SHP77 (cell line): ENCODE measurements at regions not wholly inside any gene's neighbourhood (a gene's known extent, or its start where the extent isn't known, plus 50 kb on each side); places are given as distances from the start of the nearest gene placed in this dataset.

ENCODE experiments used
- DNase-seq, 2 experiments: peaks; one replicate each; lab custom pipeline; 2025; lab: John Stamatoyannopoulos, UW

DNA sequence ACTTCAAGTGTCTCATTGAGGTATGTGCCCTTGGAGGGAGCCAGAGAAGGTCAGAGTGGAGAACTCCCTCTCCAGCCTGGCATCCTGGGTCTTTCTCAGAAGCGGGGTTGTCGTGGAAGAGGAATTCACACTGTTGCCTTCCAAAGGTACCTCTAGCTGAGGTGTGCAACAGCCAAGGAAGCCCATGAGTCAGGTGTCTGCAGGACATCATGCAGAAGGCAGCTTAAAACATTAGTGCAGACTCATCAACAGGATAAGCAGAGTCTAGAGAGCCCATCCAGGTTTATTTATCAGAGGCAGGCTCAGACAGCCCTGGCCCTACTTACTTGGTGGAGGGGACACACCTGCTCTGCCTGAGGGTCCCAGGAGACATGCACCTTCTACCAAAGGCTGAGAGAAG lies 95.6 kb upstream of the TPM1 start:
- DNase-seq, result no peak

DNA sequence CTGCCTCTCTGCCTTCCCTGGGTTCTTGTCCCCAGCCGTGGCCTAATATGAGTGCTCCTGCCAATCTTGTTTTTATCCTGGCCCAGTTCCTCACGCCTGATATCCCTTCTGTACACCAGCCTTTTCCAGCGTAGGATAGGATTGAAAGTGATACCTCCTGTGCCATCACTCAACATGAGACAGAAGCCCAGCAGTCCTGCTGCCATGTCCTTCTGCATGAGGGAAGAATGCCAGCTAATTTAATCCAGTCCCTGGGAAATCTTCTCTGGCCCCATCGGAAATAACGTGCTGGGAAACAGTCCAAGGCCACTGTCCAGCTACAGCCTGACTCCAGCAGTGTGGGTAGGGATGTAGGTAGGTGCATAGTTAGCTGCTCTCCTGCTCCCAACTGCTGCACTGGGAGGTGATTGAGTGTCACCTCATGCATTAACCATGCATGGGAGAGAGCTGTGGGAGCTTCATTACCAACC lies 92.0 kb upstream of the TPM1 start:
- no peak for DNase-seq

DNA sequence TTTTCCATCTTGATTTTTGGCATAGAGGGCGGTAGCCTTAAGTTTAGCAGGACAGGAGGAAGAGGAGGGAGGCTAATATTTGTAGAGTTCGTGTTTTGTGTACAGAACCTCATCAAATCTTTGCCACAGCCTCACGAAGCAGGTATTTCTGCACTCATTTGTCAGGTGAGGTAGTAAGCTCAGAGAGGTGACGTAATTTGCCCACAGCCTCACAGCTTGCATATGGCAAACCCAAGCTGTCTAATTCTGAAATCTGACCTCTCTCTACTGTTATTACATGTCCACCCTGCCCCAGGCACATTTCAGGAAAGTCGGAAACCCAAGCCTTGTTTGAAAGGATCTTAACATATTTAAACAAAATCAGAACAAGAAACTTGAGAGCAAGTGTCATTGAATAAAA lies 91.1 kb upstream of the TPM1 start:
- DNase-seq, result no peak

DNA sequence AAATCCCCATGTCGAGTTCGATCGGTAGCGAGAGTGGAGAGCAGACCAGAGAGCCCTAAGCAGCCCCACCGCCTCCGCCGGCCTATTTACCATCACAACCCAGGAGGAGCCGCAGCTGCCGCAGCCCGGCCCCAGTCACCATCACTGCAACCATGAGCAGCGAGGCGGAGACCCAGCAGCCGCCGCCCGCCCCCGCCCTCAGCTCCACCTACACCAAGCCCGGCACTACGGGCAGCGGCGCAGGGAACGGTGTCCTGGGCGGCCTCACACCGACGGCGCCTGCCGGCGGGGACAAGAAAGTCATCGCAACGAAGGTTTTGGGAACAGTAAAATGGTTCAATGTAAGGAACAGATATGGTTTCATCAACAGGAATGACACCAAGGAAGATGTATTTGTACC lies 89.5 kb upstream of the TPM1 start:
- DNase-seq, result no peak

DNA sequence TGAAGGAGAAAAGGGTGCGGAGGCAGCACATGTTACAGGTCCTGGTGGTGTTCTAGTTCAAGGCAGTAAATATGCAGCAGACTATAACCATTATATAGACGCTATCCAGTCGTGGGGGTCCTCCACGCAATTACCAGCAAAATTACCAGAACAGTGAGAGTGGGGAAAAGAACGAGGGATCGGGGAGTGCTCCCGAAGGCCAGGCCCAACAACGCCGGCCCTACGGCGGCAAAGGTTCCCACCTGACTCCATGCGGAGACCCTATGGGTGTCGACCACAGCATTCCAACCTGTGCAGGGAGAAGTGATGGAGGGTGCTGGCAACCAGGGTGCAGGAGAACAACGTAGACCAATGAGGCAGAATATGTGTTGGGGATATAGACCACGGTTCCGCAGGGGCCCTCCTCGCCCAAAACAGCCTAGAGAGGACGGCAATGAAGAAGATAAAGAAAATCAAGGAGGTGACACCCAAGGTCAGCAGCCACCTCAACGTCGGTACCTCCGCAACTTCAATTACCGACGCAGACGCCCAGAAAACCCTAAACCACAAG lies 89.0 kb upstream of the TPM1 start:
- DNase-seq, result no peak

DNA sequence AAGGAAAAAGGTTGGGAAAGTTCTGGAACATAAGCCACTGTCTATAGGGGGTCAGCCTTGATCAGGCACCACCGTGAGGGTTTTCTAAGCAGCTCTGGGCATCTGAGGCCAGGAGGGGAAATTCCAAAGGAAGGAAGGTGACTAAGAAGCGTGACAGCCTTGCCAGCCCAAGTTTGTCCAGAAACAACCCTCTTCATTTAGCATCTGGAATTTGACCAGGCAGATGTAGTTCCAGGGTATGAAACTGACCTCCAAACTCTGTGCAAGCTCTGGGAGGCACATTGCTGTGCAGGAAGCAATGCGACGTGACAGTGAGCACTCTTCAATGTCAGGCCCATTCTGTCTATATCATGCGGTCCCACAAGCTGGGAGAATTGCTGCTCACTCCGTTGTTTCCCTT lies 85.4 kb upstream of the TPM1 start:
- no peak for DNase-seq

DNA sequence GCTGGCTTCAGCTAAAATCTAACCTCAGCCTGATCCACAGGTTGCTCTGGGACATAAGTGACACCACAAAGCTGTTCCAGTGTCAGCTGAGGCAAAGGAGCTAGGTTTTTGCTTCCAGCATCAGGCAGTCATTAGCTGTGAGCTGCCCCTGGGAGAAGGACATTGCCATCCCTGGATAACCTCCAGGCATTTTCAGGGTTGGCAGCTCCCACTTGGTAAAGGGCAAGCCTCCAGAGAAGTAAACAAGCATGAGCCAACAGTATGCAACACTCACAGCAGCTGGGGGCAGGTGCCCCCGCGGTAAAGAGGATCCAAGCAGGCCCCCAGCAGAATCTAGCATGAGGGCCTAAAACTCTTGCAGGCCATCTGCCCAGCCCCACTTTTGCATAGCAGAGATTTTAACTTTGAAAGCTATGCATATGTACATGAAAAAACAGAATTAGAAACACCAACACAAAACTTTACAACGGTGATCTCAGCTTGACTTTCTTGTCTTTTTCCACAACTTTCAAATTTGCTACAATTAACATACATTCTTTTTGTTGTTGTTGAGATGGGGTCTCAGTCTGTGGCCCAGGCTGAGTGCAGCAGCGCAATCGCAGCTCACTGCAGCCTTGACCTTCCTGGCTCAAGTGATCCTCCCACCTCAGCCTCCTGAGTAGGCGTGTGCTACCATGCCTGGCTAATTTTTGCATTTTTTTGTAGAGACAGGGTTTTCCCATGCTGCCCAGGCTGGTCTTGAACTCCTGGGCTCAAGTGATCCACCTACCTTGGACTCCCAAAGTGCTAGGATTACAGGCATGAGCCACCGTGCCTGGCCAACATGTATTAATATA lies 83.8 kb upstream of the TPM1 start:
- no peak for DNase-seq

DNA sequence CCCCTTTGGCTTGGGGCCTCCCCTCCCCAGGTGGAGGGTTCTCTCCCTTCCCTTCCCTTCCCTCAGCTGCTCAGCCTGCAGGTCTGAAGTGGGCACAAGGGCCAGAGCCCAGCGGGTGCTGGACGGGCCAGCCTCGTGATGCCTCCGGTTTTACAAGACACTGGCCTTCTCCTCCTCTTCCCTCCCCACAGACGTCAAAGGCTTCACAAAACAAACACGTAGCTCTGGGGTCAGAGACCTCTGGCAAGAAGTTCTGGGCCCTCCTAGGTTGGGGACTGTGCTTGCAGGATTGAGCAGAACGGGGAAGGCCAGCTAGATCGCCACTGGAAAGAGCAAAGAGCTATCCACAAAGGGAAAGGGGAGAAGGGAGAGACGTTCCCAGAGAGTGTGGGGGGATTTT lies 81.4 kb upstream of the TPM1 start:
- DNase-seq, result no peak

DNA sequence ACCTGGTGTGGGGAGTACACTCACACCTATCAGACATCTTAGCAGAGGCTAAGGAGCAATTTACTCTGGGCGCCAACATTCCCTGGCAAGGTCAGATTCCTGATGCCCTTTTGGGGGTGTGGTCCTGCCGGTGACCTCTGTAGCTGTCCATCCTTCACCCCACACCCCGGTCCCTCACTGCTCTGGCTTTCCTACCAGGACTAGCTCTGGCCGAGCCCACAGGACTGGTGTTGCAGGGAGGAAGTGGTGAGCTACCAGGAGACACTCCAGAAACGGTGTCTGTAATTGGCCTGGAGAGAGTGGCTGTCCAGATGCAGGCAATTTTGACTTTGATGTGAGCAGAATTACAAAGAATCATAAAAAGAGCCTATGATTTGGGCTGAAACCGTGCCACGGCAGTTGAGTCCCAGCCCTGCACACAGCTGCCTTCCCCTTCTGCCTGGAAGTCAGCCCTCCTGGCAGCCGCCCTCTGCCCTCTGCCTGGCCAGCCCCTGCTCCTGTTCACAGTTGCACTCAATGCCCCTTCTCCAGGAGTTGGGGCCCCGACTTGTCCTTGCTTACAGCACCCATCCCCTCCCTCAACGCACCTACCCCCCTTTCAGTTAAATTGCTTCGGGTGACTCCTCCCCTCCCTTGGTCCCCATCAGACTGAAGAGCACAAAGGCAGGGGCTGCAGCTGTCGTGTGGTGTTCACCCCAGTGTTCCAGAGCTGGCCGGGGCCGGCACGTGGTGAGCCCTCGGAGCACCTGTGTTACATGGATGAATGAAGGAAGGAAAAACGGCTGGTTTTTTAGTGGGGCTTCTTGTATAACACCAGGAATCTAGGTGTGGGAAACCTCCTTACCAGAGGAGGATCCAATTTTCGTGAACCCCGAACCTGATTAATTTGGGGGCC lies 80.2 kb upstream of the TPM1 start:
- no peak for DNase-seq

DNA sequence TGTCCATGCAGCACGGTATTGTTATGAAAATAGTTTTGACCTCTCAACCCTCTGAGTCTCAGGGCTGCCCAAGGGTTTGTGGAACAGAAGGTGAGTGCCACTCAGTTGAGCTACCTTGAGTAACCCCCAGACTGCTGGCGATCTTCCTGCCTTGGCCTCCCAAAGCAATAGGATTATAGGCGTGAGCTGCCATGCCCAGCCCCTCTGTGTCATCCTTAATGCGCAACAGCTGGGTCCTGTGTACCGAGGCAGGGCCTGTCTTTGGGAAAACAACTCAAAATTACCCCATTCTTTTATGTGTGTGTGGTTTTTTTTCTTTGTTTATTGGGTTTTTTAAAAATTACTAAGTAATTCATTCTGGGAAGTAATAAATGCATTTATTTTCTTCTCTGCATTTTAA lies 78.3 kb upstream of the TPM1 start:
- DNase-seq, result no peak

DNA sequence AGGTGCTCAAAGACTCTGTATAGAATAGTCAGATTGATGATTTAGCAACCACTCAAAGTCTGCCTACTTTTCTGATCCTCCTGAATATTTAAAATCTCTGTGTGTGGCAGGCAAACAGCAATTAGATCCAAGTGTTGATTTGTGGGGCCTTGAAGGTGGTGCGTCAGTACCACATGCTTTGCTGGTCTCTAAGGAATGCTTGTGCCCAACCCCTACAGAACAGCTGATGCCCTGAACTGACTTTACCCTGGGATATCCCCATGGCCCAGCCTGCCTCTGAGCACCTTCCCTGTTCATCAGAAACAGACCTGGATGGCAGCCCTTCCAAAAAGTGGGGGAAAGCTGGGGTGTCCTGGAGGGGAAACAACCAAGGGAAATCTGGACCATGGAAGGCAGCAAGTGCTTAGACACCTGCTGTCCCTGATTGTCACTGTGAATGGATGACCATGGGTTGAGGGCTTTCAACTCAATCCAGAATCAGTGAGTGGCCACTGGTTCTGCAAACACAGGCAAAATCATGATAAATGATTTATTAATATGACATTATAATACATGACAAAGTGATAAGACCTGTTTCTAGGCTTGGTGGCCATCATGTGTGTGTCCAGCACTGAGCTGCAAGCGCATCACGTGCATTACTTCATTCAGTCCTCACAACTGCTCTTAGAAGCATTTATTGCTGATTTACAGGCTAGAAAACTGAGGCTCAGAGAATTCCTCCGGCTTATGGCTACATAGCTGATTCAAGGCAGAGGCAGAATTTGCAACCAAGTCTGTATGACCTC lies 76.1 kb upstream of the TPM1 start:
- DNase-seq, result no peak

DNA sequence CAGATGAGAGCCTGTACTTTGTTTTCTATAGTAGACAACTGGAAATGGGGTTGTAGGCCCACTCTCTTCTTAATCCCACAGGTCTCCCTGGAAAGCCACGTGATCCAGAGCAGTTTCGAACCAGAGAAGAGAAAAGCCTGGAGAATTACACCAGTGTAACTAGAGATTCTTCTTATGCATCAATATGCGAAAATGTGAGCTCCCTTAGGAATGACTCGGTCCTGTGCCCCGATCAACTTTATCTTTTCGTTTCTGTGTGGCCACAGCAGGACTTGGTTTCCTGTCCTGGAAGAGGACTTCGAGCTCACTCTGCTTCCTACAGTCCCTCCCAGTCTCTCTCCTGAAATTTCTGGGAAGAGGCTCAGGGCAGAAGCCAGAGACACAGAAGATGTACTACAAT lies 73.8 kb upstream of the TPM1 start:
- DNase-seq, result no peak

DNA sequence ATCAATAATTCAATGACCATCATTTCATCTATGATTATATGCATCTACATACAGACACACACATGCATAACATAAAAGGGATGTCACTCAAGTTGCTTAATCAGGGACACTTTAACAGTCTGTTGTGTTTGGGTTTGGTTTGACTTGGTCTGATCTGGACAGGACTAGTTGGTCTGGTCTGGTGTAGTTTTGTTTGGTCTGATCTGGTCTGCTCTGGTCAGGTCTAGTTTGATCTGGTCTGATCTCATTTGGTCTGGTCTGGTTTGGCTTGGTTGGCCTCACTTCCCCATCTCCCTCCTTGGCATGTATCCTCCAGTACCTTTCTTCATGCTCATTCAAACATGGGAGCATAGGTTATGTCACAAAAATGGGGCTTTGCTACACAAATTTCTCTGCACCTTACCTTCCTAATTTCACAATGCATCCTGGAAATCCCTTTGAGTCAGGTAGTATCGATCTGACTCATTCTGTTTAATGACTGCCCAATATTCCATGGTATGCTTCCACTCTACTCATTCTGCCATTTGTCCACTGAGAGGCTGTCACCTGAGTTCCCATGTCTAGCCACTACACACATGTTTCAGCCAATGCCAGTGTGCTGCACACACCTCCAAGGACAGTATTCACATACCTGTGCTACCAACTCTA lies 73.0 kb upstream of the TPM1 start:
- DNase-seq, result no peak

DNA sequence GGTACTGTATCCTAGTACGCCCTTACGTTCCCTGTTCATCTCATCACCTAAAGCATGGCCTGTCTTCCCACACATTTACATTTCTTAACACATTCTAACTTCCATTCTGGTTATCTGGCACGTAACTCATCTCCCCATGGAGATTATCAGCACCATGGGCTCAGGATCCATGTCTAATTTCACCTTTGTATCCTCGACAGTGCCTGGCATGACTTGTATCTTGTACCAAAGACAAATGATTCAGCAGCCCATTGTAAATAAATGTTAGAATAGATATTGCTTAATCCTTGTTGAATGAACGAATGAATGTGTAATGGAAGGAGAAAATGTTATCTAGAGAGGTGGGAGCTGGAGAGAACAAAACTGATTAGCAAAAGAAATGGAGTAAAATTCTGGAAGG lies 69.7 kb upstream of the TPM1 start:
- no peak for DNase-seq

DNA sequence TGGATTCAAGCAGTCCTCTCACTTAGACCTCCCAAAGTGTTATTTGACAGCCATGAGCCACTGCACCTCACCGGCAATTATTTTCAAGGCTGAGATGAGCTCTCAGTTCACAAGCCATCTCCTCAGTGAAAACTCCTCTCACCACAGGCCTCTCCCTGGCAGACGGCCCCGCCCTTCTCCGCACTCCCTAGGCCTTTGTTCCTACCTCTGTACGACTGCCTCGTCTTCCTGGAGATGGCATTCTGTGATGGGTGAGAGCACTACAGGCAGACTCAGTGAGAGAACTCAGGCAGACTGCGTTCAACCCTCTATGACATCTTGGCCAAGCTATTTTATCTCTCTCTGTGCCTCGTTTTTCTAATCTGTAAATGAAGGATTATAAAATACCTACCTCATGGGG lies 67.0 kb upstream of the TPM1 start:
- DNase-seq, result no peak

DNA sequence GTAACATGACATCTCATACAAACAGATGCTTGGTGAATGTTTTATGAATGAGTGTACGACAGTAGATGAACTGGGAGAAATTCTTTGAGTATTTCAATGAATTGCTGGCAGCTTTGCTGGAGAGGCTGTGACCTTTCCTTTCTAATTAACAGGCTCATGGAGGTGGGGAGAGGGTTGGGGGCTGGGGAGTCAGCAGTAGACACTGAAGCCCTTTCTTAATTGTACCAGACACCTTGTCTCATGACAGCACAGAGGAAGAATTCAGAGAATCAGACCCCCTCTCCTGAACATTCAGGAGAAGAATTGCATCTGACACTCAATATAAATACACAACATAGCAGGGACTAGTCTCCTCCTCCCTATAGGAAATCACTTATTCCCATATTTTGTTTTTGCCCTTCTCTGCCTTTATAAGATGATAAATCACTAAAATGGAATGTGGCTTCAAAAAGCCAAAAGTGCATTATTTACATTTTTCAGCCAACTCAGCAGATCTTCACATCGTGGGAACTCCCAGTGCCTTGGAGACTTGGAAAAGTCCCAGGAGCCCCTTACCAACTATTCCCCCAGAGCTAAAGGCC lies 66.2 kb upstream of the TPM1 start:
- DNase-seq, result no peak

DNA sequence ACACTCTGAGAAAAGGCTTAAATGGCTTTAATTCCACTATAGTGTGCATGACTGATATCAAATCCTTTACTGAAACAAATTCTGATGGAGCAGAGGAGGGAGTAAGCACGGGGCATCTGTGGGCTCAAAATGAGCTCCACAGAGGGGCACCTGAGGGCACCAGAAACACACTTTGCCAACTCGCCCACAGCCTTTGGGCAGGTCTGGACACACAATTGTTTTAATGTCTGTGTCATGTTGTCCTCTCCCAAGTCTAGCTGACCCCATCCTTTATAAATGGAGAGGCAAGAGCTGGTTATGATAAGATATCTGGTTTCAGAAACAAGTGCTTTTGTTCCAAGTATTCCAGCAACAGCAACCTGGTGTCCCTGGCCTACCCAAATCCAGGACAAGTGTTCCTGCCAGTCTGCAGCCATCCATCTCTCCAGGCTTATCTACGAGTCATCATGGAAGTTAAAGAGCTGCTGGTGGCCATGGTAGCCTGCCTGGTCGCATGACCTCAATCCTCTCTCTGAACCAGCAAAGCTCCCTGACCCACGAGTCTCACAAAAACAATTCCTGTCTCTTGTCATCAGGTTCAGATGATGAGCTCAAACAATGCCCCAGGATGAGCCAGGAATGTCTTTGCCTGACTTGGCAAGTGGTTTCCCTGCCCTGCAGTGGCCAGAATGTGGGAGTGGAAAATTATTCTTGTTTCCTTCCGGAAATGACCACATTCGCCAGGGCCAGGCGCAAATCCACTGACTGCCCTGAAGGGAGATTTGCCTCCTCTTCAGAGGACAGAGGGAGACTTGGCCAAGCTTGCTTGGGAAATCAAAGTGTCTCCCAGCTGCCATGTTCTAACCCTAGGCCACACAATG lies 64.4 kb upstream of the TPM1 start:
- no peak for DNase-seq

DNA sequence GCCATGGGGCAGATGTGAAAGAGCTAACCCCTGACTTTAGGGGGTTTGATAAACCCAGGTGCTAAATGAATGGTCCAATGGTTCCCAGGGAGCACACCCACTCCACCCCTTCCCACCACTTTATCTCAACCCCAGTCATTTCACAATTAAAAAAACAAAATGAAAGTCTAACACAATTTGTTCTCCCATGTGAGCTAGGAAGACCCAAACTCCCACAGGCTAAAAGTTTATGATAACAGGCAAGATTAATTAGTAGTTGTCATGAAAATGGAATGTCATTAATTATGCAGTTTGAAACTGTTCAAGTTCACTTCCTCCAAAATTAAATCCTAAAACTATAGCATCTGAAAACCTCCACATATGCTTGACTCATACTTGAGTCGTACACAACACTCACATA lies 63.3 kb upstream of the TPM1 start:
- no peak for DNase-seq

DNA sequence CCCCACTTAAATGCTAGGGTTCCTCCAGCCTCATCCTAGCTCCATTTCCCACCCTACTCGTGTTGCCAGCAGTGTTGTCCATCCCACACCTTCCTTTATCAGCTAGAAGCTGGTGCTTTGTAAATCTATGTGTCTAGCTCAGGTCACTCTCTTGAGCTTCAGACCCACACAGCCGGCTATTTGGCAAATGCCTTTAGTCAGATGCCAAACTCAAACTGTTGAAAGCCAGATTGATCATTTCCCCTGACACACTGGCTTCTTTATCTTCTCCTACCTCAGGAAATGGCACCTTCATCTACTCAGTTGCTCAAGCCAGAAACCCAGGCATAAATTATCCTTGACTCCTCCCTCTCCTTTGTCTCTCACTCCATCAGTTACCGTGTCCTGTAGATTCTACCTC lies 61.5 kb upstream of the TPM1 start:
- no peak for DNase-seq

DNA sequence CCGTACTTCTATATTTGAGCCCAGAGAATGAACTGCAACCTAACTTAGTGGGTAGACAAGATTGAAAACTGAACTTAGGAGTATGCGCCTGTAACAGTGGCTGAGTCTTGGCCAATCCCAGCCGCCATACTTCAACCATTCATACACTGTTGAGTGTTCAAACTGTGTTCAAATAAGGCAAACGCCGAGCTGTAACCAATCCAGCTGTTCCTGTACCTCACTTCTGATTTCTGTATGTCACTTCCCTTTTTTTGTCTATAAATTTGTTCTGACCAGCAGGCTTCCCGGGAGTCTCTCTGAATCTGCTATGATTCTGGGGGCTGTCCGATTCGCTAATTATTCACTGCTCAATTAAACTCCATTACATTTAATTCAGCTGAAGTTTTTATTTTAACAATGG lies 58.6 kb upstream of the TPM1 start:
- no peak for DNase-seq
